Stimulated activated CD8-positive, alpha-beta memory T cell treated with anti-CD3 and anti-CD28 coated beads, Interleukin-4, amount 100 ng/mL, for 4 hours (primary cell): ENCODE measurements at regions not wholly inside any gene's neighbourhood (a gene's known extent, or its start where the extent isn't known, plus 50 kb on each side); places are given as distances from the start of the nearest gene placed in this dataset.

Experiments used
- DNase-seq, 2 donors: peaks; one replicate each; pipeline ENCODE4 v3.0.0-alpha.2; 2020; ENCODE audit warnings: low read depth in 2 of 2, low spot score in 1 of 2

- DNase-seq, result no peak
Measured at GRCh38 chr6:104123227-104123626, 736.5 kb downstream of the HACE1 start.

- no peak for DNase-seq
Measured at GRCh38 chr6:104118274-104118673, 741.4 kb downstream of the HACE1 start.

- DNase-seq, result no peak
Measured at GRCh38 chr6:104109806-104110205, 749.9 kb downstream of the HACE1 start.

- no peak for DNase-seq
Measured at GRCh38 chr6:104108634-104109033, 751.1 kb downstream of the HACE1 start.

- no peak for DNase-seq
Measured at GRCh38 chr6:104095661-104096416, 763.9 kb downstream of the HACE1 start.

- DNase-seq, result no peak
Measured at GRCh38 chr6:104087765-104088164, 772.0 kb downstream of the HACE1 start.

GRCh38 chr6:104068281-104068680 is 791.4 kb downstream of the HACE1 start:
- DNase-seq, result no peak

GRCh38 chr6:104064876-104065275 is 794.8 kb downstream of the HACE1 start:
- DNase-seq, result no peak

GRCh38 chr6:104050455-104050854 is 809.3 kb downstream of the HACE1 start:
- no peak for DNase-seq

- no peak for DNase-seq
Measured at GRCh38 chr6:104046426-104046825, 813.3 kb downstream of the HACE1 start.

GRCh38 chr6:104031346-104031745 is 828.4 kb downstream of the HACE1 start:
- no peak for DNase-seq

- no peak for DNase-seq
Measured at GRCh38 chr6:104022126-104022525, 837.6 kb downstream of the HACE1 start.

- no peak for DNase-seq
Measured at GRCh38 chr6:104019075-104019753, 840.5 kb downstream of the HACE1 start.

GRCh38 chr6:104017410-104018381 is 842.0 kb downstream of the HACE1 start:
- DNase-seq, result no peak

- DNase-seq, result no peak
Measured at GRCh38 chr6:104014163-104014959, 845.4 kb downstream of the HACE1 start.

GRCh38 chr6:104013312-104013971 is 846.3 kb downstream of the HACE1 start:
- no peak for DNase-seq

GRCh38 chr6:104010897-104011296 is 848.8 kb downstream of the HACE1 start:
- DNase-seq, result no peak

GRCh38 chr6:104003803-104004516 is 855.8 kb downstream of the HACE1 start:
- no peak for DNase-seq

GRCh38 chr6:103995571-103995970 is 864.1 kb downstream of the HACE1 start:
- DNase-seq, result no peak

- no peak for DNase-seq
Measured at GRCh38 chr6:103983860-103984259, 875.9 kb downstream of the HACE1 start.
